Osteocyte (in vitro differentiated cells): ENCODE measurements at regions not wholly inside any gene's neighbourhood (a gene's known extent, or its start where the extent isn't known, plus 50 kb on each side); places are given as distances from the start of the nearest gene placed in this dataset.

Experiments used
- DNase-seq: peaks from one replicate; pipeline ENCODE4 v3.0.0; 2021; ENCODE audit warnings: mixed read lengths; ENCODE audit not compliant: unreplicated experiment; ENCODE audit errors: extremely low spot score
- H3K27ac Mint-ChIP-seq: one replicate; pipeline ENCODE4 v1.8.0; 2021; ENCODE audit warnings: mild to moderate bottlenecking, mixed read lengths; ENCODE audit not compliant: unreplicated experiment
- H3K27me3 Mint-ChIP-seq: one replicate; pipeline ENCODE4 v1.8.0; 2021; ENCODE audit warnings: mixed read lengths; ENCODE audit not compliant: unreplicated experiment
- H3K36me3 Mint-ChIP-seq: one replicate; pipeline ENCODE4 v1.8.0; 2021; ENCODE audit warnings: mixed read lengths; ENCODE audit not compliant: unreplicated experiment
- H3K4me1 Mint-ChIP-seq: one replicate; pipeline ENCODE4 v1.8.0; 2021; ENCODE audit warnings: mixed read lengths; ENCODE audit not compliant: unreplicated experiment
- H3K4me3 Mint-ChIP-seq: one replicate; pipeline ENCODE4 v1.8.0; 2021; ENCODE audit warnings: mild to moderate bottlenecking, moderate library complexity, mixed read lengths; ENCODE audit not compliant: unreplicated experiment
- H3K9me3 Mint-ChIP-seq: one replicate; pipeline ENCODE4 v1.8.0; 2021; ENCODE audit warnings: mixed read lengths; ENCODE audit not compliant: unreplicated experiment
- TF ChIP-seq, protein P1 (sequence below): fragments of 200-600 bp; sonication (generic); IDR thresholded peaks from 2 replicates; pipeline ENCODE4 v1.5.0; 2021; ENCODE audit warnings: antibody characterized with exemption, mild to moderate bottlenecking, moderate library complexity

GRCh38 chr18:61085036-61085435, 248.2 kb upstream of the CDH20 start:
- H3K36me3 Mint-ChIP-seq: no peaks in the 10 kb centered on the region
- TF ChIP-seq, protein P1, sequence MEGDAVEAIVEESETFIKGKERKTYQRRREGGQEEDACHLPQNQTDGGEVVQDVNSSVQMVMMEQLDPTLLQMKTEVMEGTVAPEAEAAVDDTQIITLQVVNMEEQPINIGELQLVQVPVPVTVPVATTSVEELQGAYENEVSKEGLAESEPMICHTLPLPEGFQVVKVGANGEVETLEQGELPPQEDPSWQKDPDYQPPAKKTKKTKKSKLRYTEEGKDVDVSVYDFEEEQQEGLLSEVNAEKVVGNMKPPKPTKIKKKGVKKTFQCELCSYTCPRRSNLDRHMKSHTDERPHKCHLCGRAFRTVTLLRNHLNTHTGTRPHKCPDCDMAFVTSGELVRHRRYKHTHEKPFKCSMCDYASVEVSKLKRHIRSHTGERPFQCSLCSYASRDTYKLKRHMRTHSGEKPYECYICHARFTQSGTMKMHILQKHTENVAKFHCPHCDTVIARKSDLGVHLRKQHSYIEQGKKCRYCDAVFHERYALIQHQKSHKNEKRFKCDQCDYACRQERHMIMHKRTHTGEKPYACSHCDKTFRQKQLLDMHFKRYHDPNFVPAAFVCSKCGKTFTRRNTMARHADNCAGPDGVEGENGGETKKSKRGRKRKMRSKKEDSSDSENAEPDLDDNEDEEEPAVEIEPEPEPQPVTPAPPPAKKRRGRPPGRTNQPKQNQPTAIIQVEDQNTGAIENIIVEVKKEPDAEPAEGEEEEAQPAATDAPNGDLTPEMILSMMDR: no peak
- H3K27me3 Mint-ChIP-seq: peaks cover 25% of the 10 kb centered on the region
- H3K4me1 Mint-ChIP-seq: no peaks in the 10 kb centered on the region
- H3K4me3 Mint-ChIP-seq: no peak overlapping the region
- H3K27ac Mint-ChIP-seq: no peak overlapping the region
- no peak for DNase-seq
- H3K9me3 Mint-ChIP-seq: no peaks in the 10 kb centered on the region

- Mint-ChIP-seq H3K4me3 (no peak overlapping the region), H3K27ac (no peak overlapping the region), H3K4me1 (no peaks in the 10 kb centered on the region), H3K36me3 (no peaks in the 10 kb centered on the region), H3K9me3 (no peaks in the 10 kb centered on the region), H3K27me3 (peaks cover 32% of the 10 kb centered on the region)
- DNase-seq: no peak
- TF ChIP-seq, protein P1: no peak
Measured at GRCh38 chr18:61085761-61086160, 247.5 kb upstream of the CDH20 start.

- no peak overlapping the region for H3K27ac Mint-ChIP-seq
- no peaks in the 10 kb centered on the region for H3K36me3 Mint-ChIP-seq
- TF ChIP-seq, protein P1: no peak
- H3K4me1 Mint-ChIP-seq: no peaks in the 10 kb centered on the region
- no peaks in the 10 kb centered on the region for H3K9me3 Mint-ChIP-seq
- H3K27me3 Mint-ChIP-seq: peaks cover 29% of the 10 kb centered on the region
- no peak overlapping the region for H3K4me3 Mint-ChIP-seq
- no peak for DNase-seq
Measured at GRCh38 chr18:61086657-61087056, 246.6 kb upstream of the CDH20 start.

- H3K27ac Mint-ChIP-seq: no peak overlapping the region
- no peak for DNase-seq
- no peak overlapping the region for H3K4me3 Mint-ChIP-seq
- TF ChIP-seq, protein P1: no peak
- peaks cover 29% of the 10 kb centered on the region for H3K27me3 Mint-ChIP-seq
- H3K9me3 Mint-ChIP-seq: no peaks in the 10 kb centered on the region
- H3K36me3 Mint-ChIP-seq: no peaks in the 10 kb centered on the region
- no peaks in the 10 kb centered on the region for H3K4me1 Mint-ChIP-seq
Measured at GRCh38 chr18:61091379-61091778, 241.9 kb upstream of the CDH20 start.

- no peak overlapping the region for H3K27ac Mint-ChIP-seq
- no peak for DNase-seq
- peaks cover 37% of the 10 kb centered on the region for H3K27me3 Mint-ChIP-seq
- TF ChIP-seq, protein P1: no peak
- no peaks in the 10 kb centered on the region for H3K4me1 Mint-ChIP-seq
- no peaks in the 10 kb centered on the region for H3K9me3 Mint-ChIP-seq
- no peaks in the 10 kb centered on the region for H3K36me3 Mint-ChIP-seq
- no peak overlapping the region for H3K4me3 Mint-ChIP-seq
Measured at GRCh38 chr18:61093965-61094364, 239.3 kb upstream of the CDH20 start.
